Endodermal cell (in vitro differentiated cells): ENCODE measurements at regions not wholly inside any gene's neighbourhood (a gene's known extent, or its start where the extent isn't known, plus 50 kb on each side); places are given as distances from the start of the nearest gene placed in this dataset.

Experiments
- DNase-seq: peaks from one replicate; pipeline ENCODE4 v3.0.0-alpha.2; 2017
- H3K27ac ChIP-seq: 2 replicates; pipeline ENCODE4 v1.5.1; 2013; ENCODE audit warnings: mild to moderate bottlenecking, low read depth, low read length, moderate library complexity
- H3K27me3 ChIP-seq: 2 replicates; pipeline ENCODE4 v1.6.1; 2013; ENCODE audit warnings: mild to moderate bottlenecking, low read length, moderate library complexity; ENCODE audit not compliant: insufficient read depth, control insufficient read depth, poor library complexity, severe bottlenecking
- H3K36me3 ChIP-seq: 2 replicates; pipeline ENCODE4 v1.7.0; 2013; ENCODE audit warnings: mild to moderate bottlenecking, low read length, moderate library complexity; ENCODE audit not compliant: control insufficient read depth, insufficient read depth
- H3K4me1 ChIP-seq: one replicate; pipeline ENCODE4 v1.7.0; 2013; ENCODE audit warnings: low read length; ENCODE audit not compliant: control insufficient read depth, insufficient read depth
- H3K4me3 ChIP-seq: 2 replicates; pipeline ENCODE4 v1.5.1; 2013; ENCODE audit warnings: mild to moderate bottlenecking, low read length, moderate library complexity
- H3K9ac ChIP-seq: 2 replicates; pipeline ENCODE4 v1.6.1; 2013; ENCODE audit warnings: mild to moderate bottlenecking, low read length, moderate library complexity; ENCODE audit not compliant: poor library complexity, severe bottlenecking; ENCODE audit errors: extremely low read depth
- H3K9me3 ChIP-seq: 2 replicates; pipeline ENCODE4 v1.6.1; 2013; ENCODE audit warnings: mild to moderate bottlenecking, low read length, moderate library complexity; ENCODE audit not compliant: control insufficient read depth
- H3K27ac Mint-ChIP-seq: 2 replicates; pipeline ENCODE4 v1.8.0; 2020; ENCODE audit warnings: mixed read lengths
- H3K27me3 Mint-ChIP-seq: 2 replicates; pipeline ENCODE4 v1.8.0; 2021; ENCODE audit warnings: mild to moderate bottlenecking, mixed read lengths; ENCODE audit not compliant: insufficient read depth
- H3K36me3 Mint-ChIP-seq: 2 replicates; pipeline ENCODE4 v1.8.0; 2020; ENCODE audit warnings: low read depth, mixed read lengths
- H3K4me1 Mint-ChIP-seq: 2 replicates; pipeline ENCODE4 v1.8.0; 2020; ENCODE audit warnings: mixed read lengths
- H3K4me3 Mint-ChIP-seq: 2 replicates; pipeline ENCODE4 v1.8.0; 2020; ENCODE audit warnings: mild to moderate bottlenecking, moderate library complexity, mixed read lengths
- H3K9me3 Mint-ChIP-seq: 2 replicates; pipeline ENCODE4 v1.8.0; 2020; ENCODE audit warnings: mild to moderate bottlenecking, mixed read lengths
- WGBS, 2 experiments: methylation state at CpG; one replicate each; pipeline versions ENCODE4 v1.1.5 to v1.1.7; 2013; ENCODE audit warnings: missing lambda C conversion rate in 2 of 2, mixed read lengths in 1 of 2; ENCODE audit not compliant: insufficient coverage in 1 of 2, insufficient read length in 1 of 2; 5-methylcytosine and 5-hydroxymethylcytosine counted together
- TF ChIP-seq, protein P1 (sequence below): fragments of 200-600 bp; sonication (generic); conservative IDR thresholded peaks from 2 replicates; pipeline ENCODE4 v1.5.0; 2021; ENCODE audit warnings: antibody characterized with exemption, mild to moderate bottlenecking

GRCh38 chr13:34224877-34225276, 406.9 kb downstream of the RFC3 start:
- H3K27ac Mint-ChIP-seq, result no peak overlapping the region
- TF ChIP-seq, protein P1, sequence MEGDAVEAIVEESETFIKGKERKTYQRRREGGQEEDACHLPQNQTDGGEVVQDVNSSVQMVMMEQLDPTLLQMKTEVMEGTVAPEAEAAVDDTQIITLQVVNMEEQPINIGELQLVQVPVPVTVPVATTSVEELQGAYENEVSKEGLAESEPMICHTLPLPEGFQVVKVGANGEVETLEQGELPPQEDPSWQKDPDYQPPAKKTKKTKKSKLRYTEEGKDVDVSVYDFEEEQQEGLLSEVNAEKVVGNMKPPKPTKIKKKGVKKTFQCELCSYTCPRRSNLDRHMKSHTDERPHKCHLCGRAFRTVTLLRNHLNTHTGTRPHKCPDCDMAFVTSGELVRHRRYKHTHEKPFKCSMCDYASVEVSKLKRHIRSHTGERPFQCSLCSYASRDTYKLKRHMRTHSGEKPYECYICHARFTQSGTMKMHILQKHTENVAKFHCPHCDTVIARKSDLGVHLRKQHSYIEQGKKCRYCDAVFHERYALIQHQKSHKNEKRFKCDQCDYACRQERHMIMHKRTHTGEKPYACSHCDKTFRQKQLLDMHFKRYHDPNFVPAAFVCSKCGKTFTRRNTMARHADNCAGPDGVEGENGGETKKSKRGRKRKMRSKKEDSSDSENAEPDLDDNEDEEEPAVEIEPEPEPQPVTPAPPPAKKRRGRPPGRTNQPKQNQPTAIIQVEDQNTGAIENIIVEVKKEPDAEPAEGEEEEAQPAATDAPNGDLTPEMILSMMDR, result no peak

DNA sequence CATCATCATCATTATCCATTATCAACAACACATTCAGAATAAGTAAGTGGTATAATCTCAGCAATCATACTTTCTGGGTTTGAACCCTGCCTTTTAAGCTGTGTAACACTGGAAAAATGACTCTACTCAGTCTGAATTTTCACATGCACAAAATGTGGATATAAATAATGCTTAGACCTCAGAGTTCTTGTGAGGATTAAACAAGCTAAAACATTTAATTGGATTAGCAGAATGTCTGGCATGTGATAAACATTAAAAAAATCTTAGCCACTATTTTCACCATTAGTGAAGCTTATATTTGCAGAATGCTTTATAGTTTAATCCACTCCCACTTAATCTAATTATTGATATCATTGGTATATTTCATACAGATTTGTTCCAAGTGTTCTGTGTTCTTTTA, 412.3 kb downstream of the RFC3 start:
- TF ChIP-seq, protein P1, result no peak
- peaks cover 13% of the 10 kb centered on the region for H3K9me3 ChIP-seq
- H3K27ac ChIP-seq, result no peak overlapping the region
- H3K4me1 ChIP-seq, result no peaks in the 10 kb centered on the region
- no peak for DNase-seq
- no peaks in the 10 kb centered on the region for H3K27me3 ChIP-seq
- H3K36me3 Mint-ChIP-seq, result no peaks in the 10 kb centered on the region
- no peak overlapping the region for H3K27ac Mint-ChIP-seq
- no peaks in the 10 kb centered on the region for H3K4me1 Mint-ChIP-seq
- H3K36me3 ChIP-seq, result no peaks in the 10 kb centered on the region
- H3K4me3 Mint-ChIP-seq, result no peak overlapping the region
- H3K27me3 Mint-ChIP-seq, result no peaks in the 10 kb centered on the region
- peaks cover 3% of the 10 kb centered on the region for H3K9me3 Mint-ChIP-seq
- no peak overlapping the region for H3K4me3 ChIP-seq
- H3K9ac ChIP-seq, result no peak overlapping the region

More at GRCh38 chr13:34224877-34225276, 406.9 kb downstream of the RFC3 start:
- H3K27me3 Mint-ChIP-seq, result no peaks in the 10 kb centered on the region
- no peak for DNase-seq
- no peaks in the 10 kb centered on the region for H3K4me1 ChIP-seq
- no peak overlapping the region for H3K9ac ChIP-seq
- H3K27me3 ChIP-seq, result no peaks in the 10 kb centered on the region
- H3K4me3 ChIP-seq, result no peak overlapping the region
- no peaks in the 10 kb centered on the region for H3K36me3 Mint-ChIP-seq
- no peak overlapping the region for H3K27ac ChIP-seq
- H3K9me3 ChIP-seq, result peaks cover 7% of the 10 kb centered on the region
- no peaks in the 10 kb centered on the region for H3K36me3 ChIP-seq
- WGBS, 2 experiments, result 89 to 94% methylated on average over 10 of the region's 10 CpGs
- no peak overlapping the region for H3K4me3 Mint-ChIP-seq
- no peaks in the 10 kb centered on the region for H3K9me3 Mint-ChIP-seq
- no peaks in the 10 kb centered on the region for H3K4me1 Mint-ChIP-seq

GRCh38 chr13:34241332-34241731, 423.4 kb downstream of the RFC3 start:
- WGBS, 2 experiments, result 88 to 96% methylated on average over 5 of the region's 5 CpGs
- no peak overlapping the region for H3K4me3 Mint-ChIP-seq
- Histone ChIP-seq H3K9ac (no peak overlapping the region), H3K4me3 (no peak overlapping the region), H3K27me3 (no peaks in the 10 kb centered on the region), H3K27ac (no peak overlapping the region), H3K36me3 (no peaks in the 10 kb centered on the region), H3K9me3 (peaks cover 13% of the 10 kb centered on the region), H3K4me1 (no peaks in the 10 kb centered on the region)
- peaks cover 3% of the 10 kb centered on the region for H3K4me1 Mint-ChIP-seq
- TF ChIP-seq, protein P1, result no peak
- H3K27me3 Mint-ChIP-seq, result no peaks in the 10 kb centered on the region
- H3K9me3 Mint-ChIP-seq, result peaks cover 14% of the 10 kb centered on the region
- no peak for DNase-seq
- no peak overlapping the region for H3K27ac Mint-ChIP-seq
- peaks cover 2% of the 10 kb centered on the region for H3K36me3 Mint-ChIP-seq
